HepG2 (cell line): ENCODE measurements at regions not wholly inside any gene's neighbourhood (a gene's known extent, or its start where the extent isn't known, plus 50 kb on each side); places are given as distances from the start of the nearest gene placed in this dataset.

ENCODE experiments used
- ATAC-seq: fragments of 200-7000 bp; cut with Tn5 transposase; 3 replicates; pipeline ENCODE4 v1.9.1; 2020; ENCODE audit warnings: mild to moderate bottlenecking, moderate library complexity
- BruUV-seq: library from RNA; stranded (reverse); fragments of 400-500 nt; replicated peaks from 2 replicates; lab custom pipeline; 2021; lab: Mats Ljungman, UMichigan
- CTCF ChIA-PET: fragments of 300-600 bp; formaldehyde crosslinking; extraction: SDS; loops from one replicate; lab custom pipeline; 2021; ENCODE audit warnings: low total read pairs, inconsistent platforms, low intra/inter-chr PET ratio; lab: Yijun Ruan, JAX
- POLR2A ChIA-PET: fragments of 350-600 bp; sonication (Branson Sonifier 250); formaldehyde crosslinking; loops from one replicate; lab custom pipeline; 2020; ENCODE audit warnings: antibody characterized with exemption, inconsistent platforms; lab: Yijun Ruan, JAX
- DNase-seq: peaks from one replicate; pipeline ENCODE4 v3.0.0-alpha.2; 2015; ENCODE audit warnings: low spot score
- FAIRE-seq: peaks from 3 replicates; lab custom pipeline; 2011; peaks lifted over from hg19 to GRCh38; lab: Jason Lieb, UNC
- H2AFZ ChIP-seq: one replicate; pipeline ENCODE4 v1.6.1; 2011; ENCODE audit warnings: low read length, inconsistent platforms
- H3K27ac ChIP-seq: fragments of 300-600 bp; 3 replicates; pipeline ENCODE4 v1.8.0; 2011; ENCODE audit warnings: mixed run types, mild to moderate bottlenecking, mixed read lengths, low read length, inconsistent platforms; ENCODE audit not compliant: insufficient read depth; ENCODE audit errors: extremely low read length
- H3K27me3 ChIP-seq, 2 experiments: fragments of 200-600 bp in 1 of 2; 2 replicates in 1 of 2; 3 replicates in 1 of 2; pipeline versions ENCODE4 v1.6.0 to v1.8.0; 2011; ENCODE audit warnings: low read length in 2 of 2, mild to moderate bottlenecking in 2 of 2, moderate library complexity in 2 of 2, inconsistent platforms in 1 of 2; ENCODE audit not compliant: insufficient read depth in 2 of 2, control insufficient read depth in 1 of 2
- H3K36me3 ChIP-seq, 2 experiments: fragments of 200-600 bp in 1 of 2; replicated peaks in 1 of 2; 2 replicates in 1 of 2; 3 replicates in 1 of 2; pipeline versions ENCODE4 v1.5.1 to v1.8.0; 2011; ENCODE audit warnings: low read length in 2 of 2, inconsistent platforms in 1 of 2; ENCODE audit not compliant: insufficient read depth in 2 of 2, control insufficient read depth in 1 of 2
- H3K4me1 ChIP-seq: 2 replicates; pipeline ENCODE4 v1.5.1; 2012; ENCODE audit warnings: low read length, inconsistent platforms; ENCODE audit not compliant: insufficient read depth
- H3K4me2 ChIP-seq: 2 replicates; pipeline ENCODE4 v1.6.0; 2011; ENCODE audit warnings: low read depth, low read length, inconsistent platforms
- H3K4me3 ChIP-seq, 3 experiments: fragments of 200-600 bp in 1 of 3; sonication (generic), shearing (Covaris generic) in 1 of 3; replicated peaks in 1 of 3; 2 replicates each; pipeline ENCODE4 v1.5.1; 2011 to 2016; ENCODE audit warnings: low read length in 3 of 3, inconsistent platforms in 2 of 3, low read depth in 2 of 3, mild to moderate bottlenecking in 2 of 3, control low read depth in 1 of 3, mixed read lengths in 1 of 3; ENCODE audit not compliant: insufficient read depth in 1 of 3
- H3K79me2 ChIP-seq: one replicate; pipeline ENCODE4 v1.6.1; 2011; ENCODE audit warnings: low read length, inconsistent platforms; ENCODE audit not compliant: insufficient read depth
- H3K9ac ChIP-seq: 2 replicates; pipeline ENCODE4 v1.6.0; 2011; ENCODE audit warnings: mild to moderate bottlenecking, low read depth, low read length, inconsistent platforms; ENCODE audit not compliant: insufficient read depth
- H3K9me3 ChIP-seq: 2 replicates; pipeline ENCODE4 v1.5.1; 2012; ENCODE audit warnings: mild to moderate bottlenecking, low read length
- H4K20me1 ChIP-seq: 2 replicates; pipeline ENCODE4 v1.6.0; 2011; ENCODE audit warnings: inconsistent platforms, mild to moderate bottlenecking, low read length, moderate library complexity; ENCODE audit not compliant: insufficient read depth
- ATF7 ChIP-seq, 2 experiments: fragments of 450-650 bp in 1 of 2; sonication (generic) in 1 of 2; formaldehyde crosslinking in 1 of 2; IDR thresholded peaks; 2 replicates each; pipeline versions ENCODE4 v1.4.0 to v1.6.1; 2016 to 2020; ENCODE audit warnings: antibody characterized with exemption in 1 of 2, mild to moderate bottlenecking in 1 of 2, missing genetic modification reagents in 1 of 2
- WGBS: methylation state at CpG from one replicate; pipeline ENCODE4 v1.1.6; 2017; ENCODE audit warnings: low lambda C conversion rate; 5-methylcytosine and 5-hydroxymethylcytosine counted together
- in situ Hi-C: cut with HindIII; loops from 2 replicates; pipeline ENCODE4 v1.10.0; 2017; ENCODE audit warnings: low pct_unique_long_range_greater_than_20kb; ENCODE audit not compliant: extremely low pct_ligation_motif_present
- intact Hi-C: fragments of 100-400 bp; cut with micrococcal nuclease; formaldehyde crosslinking; loops from one replicate; pipeline ENCODE4 v1.10.0; 2022; ENCODE audit not compliant: unreplicated experiment
- TF ChIP-seq, protein P1 (sequence below), 2 experiments: sonication (generic) in 1 of 2; formaldehyde crosslinking in 1 of 2; IDR thresholded peaks; 2 replicates each; pipeline versions ENCODE4 v1.5.1 to v1.6.1; 2011 to 2020; ENCODE audit warnings: borderline replicate concordance in 1 of 2, low read depth in 1 of 2, low read length in 1 of 2, mild to moderate bottlenecking in 1 of 2, missing genetic modification reagents in 1 of 2, moderate library complexity in 1 of 2
- TF ChIP-seq, protein P2 (sequence below): sonication (generic); formaldehyde crosslinking; IDR thresholded peaks from 2 replicates; pipeline ENCODE4 v1.8.0; 2022; ENCODE audit warnings: missing genetic modification reagents, low read depth, mild to moderate bottlenecking, borderline replicate concordance
- TF ChIP-seq, protein P3 (sequence below): sonication (generic); formaldehyde crosslinking; IDR thresholded peaks from 2 replicates; pipeline ENCODE4 v1.4.0; 2020; ENCODE audit warnings: missing genetic modification reagents, borderline replicate concordance
- TF ChIP-seq, protein P4 (sequence below): sonication (generic); formaldehyde crosslinking; IDR thresholded peaks from 2 replicates; pipeline ENCODE4 v1.4.0; 2020; ENCODE audit warnings: missing genetic modification reagents

DNA sequence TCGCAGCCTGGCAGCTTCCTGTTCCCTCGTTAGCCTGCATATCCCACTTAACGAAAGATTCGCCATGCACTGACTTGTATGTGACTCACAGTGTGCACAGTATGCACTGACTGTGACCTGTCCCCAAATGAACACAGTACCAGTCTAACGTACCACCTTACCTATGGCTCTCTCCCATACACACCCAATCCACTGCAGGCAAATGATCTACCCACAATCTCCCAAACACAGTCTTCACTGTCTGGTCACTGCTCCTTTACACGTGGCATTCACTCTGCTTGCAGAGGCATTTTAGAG is 163.5 kb upstream of the EEA1 start (continued):
- TF ChIP-seq, protein P1, sequence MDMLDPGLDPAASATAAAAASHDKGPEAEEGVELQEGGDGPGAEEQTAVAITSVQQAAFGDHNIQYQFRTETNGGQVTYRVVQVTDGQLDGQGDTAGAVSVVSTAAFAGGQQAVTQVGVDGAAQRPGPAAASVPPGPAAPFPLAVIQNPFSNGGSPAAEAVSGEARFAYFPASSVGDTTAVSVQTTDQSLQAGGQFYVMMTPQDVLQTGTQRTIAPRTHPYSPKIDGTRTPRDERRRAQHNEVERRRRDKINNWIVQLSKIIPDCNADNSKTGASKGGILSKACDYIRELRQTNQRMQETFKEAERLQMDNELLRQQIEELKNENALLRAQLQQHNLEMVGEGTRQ (IDR thresholded peaks at IDR 0.05; ENCODE audit: low read depth, low read length): no peak
- TF ChIP-seq, protein P1 (CRISPR knock-in tag; IDR thresholded peaks at IDR 0.05; ENCODE audit: borderline replicate concordance): no peak

DNA sequence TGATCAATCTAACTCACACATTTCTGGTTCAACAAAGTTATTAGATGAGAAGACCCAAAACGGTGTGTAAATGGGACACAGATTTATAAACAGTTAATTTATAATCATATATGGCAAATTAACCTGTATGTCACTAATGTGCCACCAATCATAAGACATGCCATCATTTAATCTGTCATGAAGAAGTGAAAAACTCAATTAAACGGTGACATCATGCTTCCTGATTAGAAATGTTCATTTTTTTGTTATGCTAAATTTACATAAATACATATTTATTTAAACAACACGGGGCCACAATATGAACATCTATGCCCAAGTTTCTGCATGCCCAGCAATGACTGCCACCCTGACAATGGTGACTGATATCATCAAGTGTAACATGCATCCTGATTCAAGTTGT is 164.1 kb upstream of the EEA1 start:
- in situ Hi-C loops: no loop called here
- intact Hi-C loops: no loop called here
- CTCF ChIA-PET: no interaction called here
- DNase-seq (no peak), FAIRE-seq (no peak), ATAC-seq (no peak)
- no peak overlapping the region for H3K27ac ChIP-seq
- peak; percentile 54 for TF ChIP-seq ATF7 (IDR thresholded peaks at IDR 0.05)
- no peak for TF ChIP-seq ATF7 (CRISPR knock-in tag; IDR thresholded peaks at IDR 0.05)
- TF ChIP-seq, protein P2, sequence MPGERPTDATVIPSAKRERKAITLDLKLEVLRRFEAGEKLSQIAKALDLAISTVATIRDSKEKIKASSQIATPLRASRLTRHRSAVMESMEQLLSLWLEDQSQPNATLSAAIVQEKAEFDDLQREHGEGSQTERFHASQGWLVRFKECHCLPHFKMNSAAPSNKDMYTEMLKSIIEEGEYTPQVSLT (CRISPR knock-in tag): no peak
- TF ChIP-seq, protein P3, sequence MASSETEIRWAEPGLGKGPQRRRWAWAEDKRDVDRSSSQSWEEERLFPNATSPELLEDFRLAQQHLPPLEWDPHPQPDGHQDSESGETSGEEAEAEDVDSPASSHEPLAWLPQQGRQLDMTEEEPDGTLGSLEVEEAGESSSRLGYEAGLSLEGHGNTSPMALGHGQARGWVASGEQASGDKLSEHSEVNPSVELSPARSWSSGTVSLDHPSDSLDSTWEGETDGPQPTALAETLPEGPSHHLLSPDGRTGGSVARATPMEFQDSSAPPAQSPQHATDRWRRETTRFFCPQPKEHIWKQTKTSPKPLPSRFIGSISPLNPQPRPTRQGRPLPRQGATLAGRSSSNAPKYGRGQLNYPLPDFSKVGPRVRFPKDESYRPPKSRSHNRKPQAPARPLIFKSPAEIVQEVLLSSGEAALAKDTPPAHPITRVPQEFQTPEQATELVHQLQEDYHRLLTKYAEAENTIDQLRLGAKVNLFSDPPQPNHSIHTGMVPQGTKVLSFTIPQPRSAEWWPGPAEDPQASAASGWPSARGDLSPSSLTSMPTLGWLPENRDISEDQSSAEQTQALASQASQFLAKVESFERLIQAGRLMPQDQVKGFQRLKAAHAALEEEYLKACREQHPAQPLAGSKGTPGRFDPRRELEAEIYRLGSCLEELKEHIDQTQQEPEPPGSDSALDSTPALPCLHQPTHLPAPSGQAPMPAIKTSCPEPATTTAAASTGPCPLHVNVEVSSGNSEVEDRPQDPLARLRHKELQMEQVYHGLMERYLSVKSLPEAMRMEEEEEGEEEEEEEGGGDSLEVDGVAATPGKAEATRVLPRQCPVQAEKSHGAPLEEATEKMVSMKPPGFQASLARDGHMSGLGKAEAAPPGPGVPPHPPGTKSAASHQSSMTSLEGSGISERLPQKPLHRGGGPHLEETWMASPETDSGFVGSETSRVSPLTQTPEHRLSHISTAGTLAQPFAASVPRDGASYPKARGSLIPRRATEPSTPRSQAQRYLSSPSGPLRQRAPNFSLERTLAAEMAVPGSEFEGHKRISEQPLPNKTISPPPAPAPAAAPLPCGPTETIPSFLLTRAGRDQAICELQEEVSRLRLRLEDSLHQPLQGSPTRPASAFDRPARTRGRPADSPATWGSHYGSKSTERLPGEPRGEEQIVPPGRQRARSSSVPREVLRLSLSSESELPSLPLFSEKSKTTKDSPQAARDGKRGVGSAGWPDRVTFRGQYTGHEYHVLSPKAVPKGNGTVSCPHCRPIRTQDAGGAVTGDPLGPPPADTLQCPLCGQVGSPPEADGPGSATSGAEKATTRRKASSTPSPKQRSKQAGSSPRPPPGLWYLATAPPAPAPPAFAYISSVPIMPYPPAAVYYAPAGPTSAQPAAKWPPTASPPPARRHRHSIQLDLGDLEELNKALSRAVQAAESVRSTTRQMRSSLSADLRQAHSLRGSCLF: no peak
- TF ChIP-seq, protein P4, sequence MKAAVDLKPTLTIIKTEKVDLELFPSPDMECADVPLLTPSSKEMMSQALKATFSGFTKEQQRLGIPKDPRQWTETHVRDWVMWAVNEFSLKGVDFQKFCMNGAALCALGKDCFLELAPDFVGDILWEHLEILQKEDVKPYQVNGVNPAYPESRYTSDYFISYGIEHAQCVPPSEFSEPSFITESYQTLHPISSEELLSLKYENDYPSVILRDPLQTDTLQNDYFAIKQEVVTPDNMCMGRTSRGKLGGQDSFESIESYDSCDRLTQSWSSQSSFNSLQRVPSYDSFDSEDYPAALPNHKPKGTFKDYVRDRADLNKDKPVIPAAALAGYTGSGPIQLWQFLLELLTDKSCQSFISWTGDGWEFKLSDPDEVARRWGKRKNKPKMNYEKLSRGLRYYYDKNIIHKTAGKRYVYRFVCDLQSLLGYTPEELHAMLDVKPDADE: no peak
- H3K4me3 ChIP-seq: no peak overlapping the region
- H3K4me2 ChIP-seq: no peak overlapping the region
- POLR2A ChIA-PET: no interaction called here
- 83% methylated on average over 3 of the region's 3 CpGs for whole genome bisulfite sequencing
- BruUV-seq: no TSS peak
- no peaks in the 10 kb centered on the region for H3K79me2 ChIP-seq
- peaks cover 76% of the 10 kb centered on the region for H3K4me1 ChIP-seq
- no peaks in the 10 kb centered on the region for H4K20me1 ChIP-seq
- no peak overlapping the region for H2AFZ ChIP-seq
- H3K9me3 ChIP-seq: no peaks in the 10 kb centered on the region
- H3K27me3 ChIP-seq: no peaks in the 10 kb centered on the region
- no peak overlapping the region for H3K9ac ChIP-seq
- no peaks in the 10 kb centered on the region for H3K36me3 ChIP-seq
